GM18909 (cell line): ENCODE measurements at regions not wholly inside any gene's neighbourhood (a gene's known extent, or its start where the extent isn't known, plus 50 kb on each side); places are given as distances from the start of the nearest gene placed in this dataset.

ENCODE experiments used
- ATAC-seq: cut with Tn5 transposase; IDR thresholded peaks from one replicate; pipeline ENCODE4 v1.9.1; 2021; ENCODE audit warnings: mild to moderate bottlenecking; ENCODE audit not compliant: unreplicated experiment, poor library complexity

DNA sequence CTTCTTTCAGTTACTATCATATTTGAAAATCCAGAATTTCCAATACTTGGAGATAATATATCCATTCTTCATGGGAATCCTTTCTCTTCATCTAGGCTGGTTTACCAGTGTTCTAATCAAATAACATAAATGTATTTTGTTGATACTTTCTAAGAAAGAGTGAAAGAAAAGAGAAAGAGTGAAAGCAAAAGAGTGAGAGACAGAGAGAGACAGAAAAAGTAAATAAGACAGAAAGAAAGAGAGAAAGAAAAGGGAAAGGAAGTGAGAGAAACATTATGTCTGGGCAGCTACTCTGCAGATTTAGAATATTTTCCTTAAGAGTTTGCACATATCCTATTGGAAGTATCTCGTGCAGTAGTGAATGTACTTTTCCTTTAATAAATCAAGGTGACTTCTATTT is 781.0 kb upstream of the GJE1 start:
- no peak for ATAC-seq

DNA sequence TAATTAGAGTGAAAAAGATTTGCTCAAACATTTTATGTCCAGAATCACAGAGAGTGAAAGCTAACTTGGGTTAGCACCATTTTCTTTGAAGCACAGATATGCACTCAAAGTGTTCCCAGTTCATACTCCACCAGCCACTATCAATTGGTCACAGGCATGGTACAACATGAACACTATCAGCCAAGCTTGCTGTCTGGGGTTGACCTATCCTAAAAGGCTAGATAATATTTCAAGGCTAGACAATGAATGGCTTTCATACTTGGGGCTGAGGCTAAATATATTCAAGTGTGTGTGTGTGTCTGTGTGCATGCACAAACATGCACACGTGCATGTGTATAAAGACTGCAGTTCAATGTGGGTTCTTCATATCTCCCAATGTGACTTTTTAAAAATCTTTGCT is 783.0 kb upstream of the GJE1 start:
- ATAC-seq = no peak

DNA sequence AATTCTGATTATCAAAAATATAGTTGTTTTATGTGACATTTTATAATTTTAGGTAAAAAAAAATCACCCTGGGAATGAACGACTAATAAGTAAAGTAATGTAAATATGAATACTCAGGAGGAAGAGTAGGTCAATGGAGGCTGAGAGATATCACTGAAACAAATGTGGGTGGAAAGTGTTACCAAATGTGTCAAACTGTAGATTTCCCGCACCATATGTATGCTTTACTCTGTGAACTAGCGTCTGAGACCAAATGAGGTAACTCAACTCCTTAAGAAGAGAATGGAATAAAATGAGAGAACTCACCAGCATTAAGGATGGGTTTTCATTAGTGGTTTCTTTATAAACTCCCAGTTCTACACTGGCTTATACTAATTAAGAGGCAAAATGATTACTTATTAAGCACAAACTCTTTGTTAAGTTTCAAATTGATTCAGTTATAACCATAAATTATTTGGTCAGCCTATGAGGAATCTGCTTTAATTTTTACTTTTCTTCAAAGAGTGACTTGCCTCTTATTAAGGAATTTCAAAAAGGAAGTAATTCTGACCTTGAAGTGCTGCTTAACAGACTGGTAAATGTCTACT is 784.7 kb upstream of the GJE1 start:
- ATAC-seq = no peak

DNA sequence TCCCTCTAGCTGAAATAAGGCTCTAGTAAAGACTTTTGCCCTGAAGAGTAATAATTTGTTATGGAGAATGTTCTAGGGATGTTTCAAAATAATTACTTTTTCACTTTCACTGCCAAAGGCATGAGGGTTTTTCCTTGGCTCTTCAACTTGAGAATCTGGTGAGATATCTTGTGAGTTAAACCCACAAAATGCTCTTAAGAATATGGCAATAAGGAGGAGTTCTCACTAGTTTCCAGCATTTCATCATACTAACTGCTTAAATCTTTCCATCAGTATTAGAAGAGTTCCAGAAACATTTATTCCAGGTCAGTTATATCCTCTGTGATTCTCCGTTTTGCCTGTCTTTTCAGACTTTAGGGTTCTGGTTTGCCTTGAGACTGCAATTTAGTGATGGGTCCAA is 785.6 kb upstream of the GJE1 start:
- ATAC-seq = no peak

DNA sequence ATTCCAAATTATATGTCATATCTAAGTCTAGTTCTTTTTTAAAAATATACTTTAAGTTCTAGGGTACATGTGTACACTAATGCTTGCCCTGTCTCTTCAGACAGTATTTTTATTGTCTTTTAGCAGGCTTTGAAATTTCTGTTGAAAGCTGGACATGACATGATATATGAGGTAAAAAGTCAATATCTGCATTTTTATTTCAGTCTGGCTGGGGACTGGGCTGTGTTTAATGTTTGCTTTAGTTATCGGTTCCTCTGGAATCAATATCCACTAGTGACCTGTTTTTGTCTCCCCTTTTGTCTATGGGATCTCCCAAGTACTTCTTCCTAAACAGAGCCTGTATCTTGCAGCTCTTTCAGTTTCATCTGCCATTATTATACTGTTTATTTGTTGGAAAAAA is 786.2 kb upstream of the GJE1 start:
- no peak for ATAC-seq

DNA sequence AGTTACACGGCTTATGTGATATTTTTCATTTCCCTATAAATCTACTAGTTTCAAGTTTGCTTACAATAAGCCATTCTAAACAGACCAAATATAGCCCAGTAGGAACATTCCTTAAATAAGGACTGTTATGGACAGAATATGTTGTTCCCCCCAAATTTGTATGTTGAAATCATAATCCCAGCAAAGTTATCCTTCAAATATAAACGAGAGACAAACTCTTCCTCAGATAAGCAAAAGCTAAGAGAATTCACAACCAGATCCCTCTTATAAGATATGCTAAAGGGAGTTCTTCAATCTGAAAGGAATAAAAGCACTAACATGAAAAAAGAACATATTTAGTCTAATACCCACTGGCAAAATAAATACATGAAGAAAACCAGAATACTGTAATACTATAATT is 795.5 kb upstream of the GJE1 start:
- no peak for ATAC-seq

DNA sequence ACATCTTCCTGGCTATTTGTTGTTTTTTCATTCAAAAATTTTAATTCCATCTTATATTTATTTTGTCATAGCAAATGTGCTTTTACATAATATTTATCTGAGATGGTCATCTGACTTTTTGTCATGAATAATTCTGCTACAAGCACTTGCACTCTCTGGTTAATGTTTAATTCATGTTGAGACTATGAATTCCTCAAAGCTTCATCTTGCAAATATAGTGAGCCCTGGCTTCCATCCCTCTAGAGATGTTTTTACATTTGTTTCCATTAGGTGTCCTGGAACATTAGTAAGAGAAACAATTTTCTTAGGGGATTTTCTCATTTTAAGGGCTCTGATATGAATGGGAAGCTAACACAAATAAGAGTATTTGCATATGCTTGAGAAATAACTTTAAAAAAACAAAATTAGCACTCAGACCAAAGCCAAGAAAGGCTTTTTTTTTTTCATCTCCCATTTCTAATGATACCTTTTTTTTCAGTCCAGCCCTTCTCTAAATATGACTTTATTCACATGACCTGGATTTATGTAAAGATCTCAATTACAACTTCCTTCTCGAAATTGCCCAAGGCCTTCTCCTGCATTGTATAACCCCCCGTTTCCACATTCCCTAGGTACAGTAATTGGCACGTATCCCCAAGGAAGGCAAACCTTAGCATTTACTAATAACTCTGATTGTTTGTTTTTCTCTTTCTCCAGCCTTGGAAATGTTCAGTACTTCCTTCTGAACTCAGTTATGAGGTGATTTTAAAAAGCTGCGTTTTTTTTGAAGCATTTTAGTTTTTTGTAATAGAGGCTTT is 797.0 kb upstream of the GJE1 start:
- ATAC-seq = no peak

DNA sequence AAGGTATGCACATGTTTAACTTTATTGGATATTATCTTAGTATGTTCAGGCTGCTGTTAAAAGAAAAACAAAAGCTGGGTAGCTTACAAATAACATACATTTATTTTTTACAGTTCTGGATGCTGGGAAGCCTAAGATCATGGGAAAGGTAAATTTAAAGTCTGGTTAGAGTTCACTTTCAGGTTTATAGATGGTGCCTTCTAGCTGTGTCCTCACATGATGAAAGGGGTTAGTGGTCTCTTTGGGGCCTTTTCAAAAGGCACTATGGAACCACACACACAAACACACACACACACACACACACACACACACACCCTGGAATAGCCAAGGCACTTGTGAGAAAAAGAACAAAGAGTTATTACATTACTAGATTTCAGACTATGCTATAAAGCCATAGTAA is 805.8 kb upstream of the GJE1 start:
- ATAC-seq = no peak

DNA sequence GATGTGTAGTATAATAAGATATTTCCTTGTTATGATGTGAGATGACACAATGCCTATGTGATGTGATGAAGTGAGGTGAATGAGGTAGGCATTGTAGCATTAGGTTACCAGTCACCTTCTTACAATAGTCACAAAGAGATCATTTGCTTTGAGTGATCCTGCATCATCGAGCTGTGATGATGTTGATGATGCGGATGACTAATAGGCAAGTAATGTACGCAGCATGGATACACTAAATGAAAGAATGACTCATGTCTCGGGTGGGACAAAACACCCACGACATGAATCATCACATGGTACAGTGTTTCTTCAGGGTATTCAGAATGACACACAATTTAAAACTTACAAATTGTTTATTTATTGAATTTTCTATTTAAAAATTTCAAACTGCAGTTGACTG is 806.3 kb upstream of the GJE1 start:
- ATAC-seq = peak; percentile 55

DNA sequence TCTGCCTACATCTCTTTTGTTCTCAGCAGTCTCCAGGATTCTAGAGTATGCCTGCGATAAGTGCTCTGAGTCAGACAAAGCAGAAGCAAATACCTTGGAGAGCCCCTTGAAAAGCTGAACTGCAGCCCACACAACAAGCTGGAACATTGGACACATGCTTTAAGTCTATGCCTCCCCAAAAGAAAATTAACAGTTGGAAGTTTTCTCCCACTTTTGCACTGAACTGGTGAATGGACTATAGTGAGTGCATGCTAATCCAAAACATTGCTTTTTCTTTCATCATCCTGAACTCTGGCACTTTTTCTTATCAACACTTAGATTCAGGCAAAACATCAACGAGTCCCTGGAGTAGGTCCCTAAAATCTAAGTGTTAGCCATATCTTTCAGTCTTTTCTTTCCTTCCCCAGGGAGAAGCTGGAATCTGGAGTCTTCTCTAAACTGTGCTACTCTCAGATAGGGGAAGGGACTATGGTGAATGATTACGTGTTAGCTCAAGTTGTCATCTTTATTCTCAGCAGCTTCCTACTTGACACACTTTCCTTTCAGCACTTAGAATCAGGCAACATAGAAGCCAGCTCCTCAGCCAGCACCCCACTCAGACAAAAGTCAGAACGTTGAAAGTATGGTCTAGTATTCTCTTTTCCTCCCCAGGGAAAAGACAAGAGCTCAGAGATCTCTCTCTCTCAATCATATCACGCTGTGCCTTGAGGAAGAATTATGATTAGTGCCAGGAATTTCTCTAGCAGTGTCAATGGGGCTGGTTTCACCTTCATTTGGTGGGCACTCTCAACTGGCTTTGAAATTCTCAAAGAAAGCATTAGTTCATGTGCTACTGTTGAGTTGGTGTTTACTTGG is 811.0 kb upstream of the GJE1 start:
- no peak for ATAC-seq

DNA sequence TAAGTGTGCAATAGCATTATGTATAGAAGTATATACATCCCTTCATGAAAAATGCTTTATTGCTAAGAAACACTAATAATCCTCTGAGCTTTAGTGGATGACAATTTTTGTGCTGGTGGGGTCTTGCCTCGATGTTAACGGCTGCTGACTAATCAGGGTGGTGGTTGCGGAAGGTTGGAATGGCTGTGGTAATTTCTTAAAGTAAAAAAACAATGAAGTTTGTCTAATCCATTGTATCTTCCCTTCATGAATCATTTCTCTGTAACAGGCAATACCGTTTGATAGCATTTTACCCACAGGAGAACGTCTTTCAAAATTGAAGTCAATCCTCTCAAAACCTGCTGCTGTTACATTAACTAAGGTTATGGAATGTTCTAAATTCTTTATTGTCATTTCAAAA is 816.5 kb upstream of the GJE1 start:
- no peak for ATAC-seq

DNA sequence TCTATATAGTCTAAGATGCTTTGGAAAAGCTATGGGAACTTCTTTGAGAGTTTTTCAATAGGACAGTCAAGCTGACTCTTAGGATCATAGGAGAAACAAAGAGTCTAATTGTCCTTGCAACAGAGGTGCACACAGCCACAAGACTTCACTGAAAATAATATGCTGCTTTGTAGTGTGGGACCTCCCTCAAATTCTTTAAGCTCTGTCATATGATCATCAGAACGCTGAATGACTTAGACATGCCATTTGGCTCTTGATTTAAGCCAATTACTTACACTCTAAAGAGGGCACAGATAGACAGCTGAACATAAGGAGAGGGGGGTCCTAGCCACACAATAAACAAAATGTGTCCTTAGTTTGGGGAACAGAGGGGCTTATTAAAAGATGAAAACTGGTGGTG is 818.7 kb upstream of the GJE1 start:
- ATAC-seq = no peak

DNA sequence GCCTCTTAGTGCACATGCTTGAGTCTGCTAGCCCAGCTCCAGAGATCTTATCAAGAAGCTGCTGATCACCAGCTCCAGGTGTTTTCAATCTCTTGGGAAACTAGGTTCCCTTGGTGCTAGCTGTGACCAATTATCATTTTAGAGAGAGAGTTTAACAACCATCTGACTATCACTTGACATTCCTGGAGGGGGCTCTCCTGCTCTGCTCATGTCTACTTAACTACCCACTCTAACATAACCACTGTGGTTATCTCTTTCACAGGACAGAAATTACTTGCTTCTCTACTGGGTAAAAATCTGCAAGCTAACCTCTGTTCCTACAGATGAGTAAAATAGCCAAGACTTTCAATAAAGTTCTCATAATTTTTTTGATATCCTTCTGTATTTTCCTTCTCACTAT is 823.4 kb upstream of the GJE1 start:
- peak; percentile 57 for ATAC-seq

DNA sequence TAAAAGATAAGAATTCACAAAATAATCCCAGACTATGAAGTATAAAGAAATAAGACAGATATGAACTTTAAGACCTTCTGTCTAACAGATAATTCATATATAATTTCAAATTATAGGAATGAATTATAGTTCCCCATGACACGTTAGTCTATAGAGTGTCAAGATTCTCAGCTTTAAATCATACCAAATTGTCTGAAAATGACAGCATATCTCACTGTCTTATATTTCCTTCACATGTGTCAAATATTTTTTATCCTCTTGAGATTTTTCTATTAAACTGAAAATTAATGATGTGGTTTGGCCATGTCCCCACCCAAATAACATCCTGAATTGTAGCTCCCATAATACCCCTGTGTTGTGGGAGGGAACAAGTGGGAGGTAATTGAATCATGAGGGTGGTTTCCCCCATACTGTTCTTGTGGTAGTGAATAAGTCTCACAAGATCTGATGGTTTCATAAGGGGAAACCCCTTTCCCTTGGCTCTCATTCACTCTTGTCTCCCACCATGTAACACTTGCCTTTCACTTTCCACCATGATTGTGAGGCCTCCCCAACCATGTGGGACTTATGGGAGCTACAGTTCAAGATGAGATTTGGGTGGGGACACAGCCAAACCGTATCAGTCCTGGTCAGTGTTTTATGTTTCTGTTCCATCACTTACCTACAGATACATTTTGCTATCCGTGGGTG is 825.3 kb upstream of the GJE1 start:
- no peak for ATAC-seq

DNA sequence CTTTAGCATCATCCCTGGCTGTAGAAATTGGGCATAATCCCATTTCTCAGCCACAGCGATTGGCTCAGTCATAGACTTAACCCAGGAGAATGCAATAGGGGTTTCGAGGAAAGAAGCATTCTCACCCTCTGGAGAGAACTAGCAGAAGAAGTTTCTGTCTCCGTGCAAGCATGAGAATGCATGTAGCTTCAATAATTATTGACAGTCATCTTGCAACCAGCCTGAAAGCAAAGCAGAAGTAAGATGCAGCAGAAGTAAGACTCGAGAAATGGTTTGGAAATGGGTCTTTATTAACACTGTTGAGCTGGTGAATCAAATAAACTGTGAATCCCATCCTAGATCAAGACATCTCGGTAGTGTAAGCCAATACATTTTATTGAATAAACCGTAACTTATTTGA is 828.8 kb upstream of the GJE1 start:
- no peak for ATAC-seq

DNA sequence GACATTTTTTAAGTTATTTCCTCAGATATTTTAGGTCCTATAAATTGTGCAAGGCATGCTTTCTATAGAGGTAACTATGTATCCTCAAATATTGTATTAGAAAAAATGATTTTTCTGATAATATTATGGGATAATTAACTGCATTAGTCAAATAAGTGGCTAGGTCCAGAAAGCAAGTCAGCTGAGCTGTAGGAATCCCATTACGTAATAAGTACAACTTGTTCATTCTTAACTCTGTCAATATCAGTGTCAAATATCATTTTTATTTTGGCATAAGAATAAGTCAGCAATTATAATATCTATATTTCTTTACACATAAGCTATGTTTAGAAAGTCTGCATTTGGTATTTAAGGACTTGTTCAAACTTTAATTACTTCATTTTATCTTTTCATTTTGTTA is 830.9 kb upstream of the GJE1 start:
- no peak for ATAC-seq

DNA sequence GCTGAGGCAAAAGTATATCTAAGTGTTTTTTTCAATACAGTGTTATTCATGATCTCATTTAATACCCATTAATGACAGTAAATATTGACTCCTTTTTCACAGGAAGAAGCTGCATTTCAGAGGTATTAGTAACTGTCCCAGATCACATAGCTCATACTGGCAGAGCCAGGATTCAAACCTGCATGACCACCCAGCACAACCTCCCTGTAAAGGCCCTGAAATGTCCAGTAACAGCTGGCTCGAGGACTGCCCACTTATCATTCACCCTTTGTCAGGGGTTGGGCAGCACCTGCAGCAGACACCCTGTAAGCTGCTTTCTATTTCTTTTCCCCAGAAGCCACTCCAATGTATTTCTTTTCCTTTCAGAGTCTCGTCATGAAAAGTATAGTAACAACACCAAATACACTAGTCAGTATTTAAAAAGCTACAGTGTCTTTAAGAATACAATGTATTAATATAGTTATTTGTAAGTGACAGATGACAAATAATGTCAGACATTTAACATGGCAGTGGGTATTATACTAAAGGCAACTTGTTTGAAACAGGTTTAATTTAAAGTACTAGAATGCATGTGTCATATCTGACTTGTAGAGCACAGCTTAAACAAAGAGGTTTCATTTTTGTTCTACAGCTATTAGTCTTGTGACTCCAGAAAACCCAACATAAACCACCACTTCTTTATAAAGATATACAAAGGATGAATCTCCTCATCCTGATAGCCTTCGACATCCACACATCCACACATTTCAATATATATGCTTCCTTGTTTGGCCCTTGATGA is 841.6 kb upstream of the GJE1 start:
- no peak for ATAC-seq

DNA sequence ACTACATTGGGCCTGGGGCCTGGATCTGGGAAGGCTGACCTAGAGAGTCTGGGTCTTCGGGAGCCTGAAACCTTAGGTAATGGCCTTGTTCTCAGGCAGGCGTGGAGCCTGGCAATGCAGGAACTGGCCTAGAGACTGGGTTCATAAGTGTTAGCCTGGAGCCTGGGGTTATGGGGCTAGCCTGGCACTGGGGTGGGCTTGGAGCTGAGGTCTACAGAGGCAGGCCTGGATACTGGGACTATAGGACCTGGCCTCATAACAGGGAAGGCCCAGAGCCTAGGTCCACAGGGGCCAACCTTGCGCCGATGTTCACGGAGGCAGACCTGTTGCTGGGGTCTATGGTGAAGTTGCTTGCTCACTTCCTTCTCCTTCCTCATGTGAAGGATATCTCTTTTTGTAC is 843.8 kb upstream of the GJE1 start:
- ATAC-seq = no peak

DNA sequence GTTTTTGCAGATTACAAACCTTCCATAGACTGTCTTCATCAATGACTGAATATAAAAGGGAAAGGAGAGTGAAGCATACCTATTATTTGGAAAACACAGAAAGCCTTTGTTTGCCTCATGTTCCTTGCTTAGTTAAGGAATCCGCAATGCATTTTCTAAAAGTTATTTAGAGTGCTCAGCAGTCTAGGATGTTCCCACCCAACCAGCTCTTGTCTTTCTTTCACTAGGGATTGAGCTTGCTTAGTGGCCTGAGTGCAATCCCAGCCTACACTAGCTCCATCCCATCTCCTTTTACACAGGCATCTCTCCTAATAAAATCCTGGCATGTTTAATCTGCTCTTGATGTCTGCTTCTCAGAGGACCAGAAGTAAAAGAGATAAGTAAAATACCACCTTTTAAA is 850.5 kb upstream of the GJE1 start:
- no peak for ATAC-seq

DNA sequence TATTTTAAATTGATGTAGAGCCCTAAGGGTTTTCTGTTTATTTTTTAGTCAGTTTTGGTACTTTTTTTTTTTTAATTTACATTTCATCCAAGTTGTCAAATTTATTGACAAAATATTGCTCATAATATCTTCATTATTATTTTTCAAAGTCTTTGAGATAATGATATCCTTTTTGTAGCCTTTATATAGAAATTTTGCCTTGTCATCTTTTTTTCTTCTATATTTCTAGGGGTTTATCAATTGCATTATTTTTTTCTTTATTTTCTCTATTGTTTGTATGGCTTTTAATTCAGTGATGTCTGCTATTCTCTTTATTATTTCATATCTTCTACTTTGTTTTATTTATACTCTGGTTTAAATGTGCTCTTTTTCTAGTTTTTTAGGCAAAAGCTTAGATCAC is 863.0 kb upstream of the GJE1 start:
- ATAC-seq = no peak
